ENCODE measurements at regions not wholly inside any gene's neighbourhood (a gene's known extent, or its start where the extent isn't known, plus 50 kb on each side); places are given as distances from the start of the nearest gene placed in this dataset.

GRCh38 chr2:12037301-12037700, 290.9 kb downstream of the LPIN1 start:
- no peak for DNase-seq
- Histone ChIP-seq H3K9me3 (no peaks in the 10 kb centered on the region), H3K4me1 (no peaks in the 10 kb centered on the region), H3K27ac (no peak overlapping the region), H3K4me3 (no peak overlapping the region), H3K36me3 (no peaks in the 10 kb centered on the region), H3K27me3 (no peaks in the 10 kb centered on the region)
- no peak for ATAC-seq
- no CpG with 5 or more reads among the region's 2 CpGs for WGBS (ENCODE audit: insufficient coverage, low coverage, low lambda C conversion rate, missing lambda C conversion rate)
- intact Hi-C loops (cut with DNase I), result no loop called here
- no peak for TF ChIP-seq POLR2A (IDR thresholded peaks at IDR 0.05)
- TF ChIP-seq CTCF (IDR thresholded peaks at IDR 0.05), result no peak

- WGBS (ENCODE audit: insufficient coverage, low coverage, low lambda C conversion rate, missing lambda C conversion rate), result 84% methylated on average over 5 of the region's 6 CpGs
- H3K4me3 ChIP-seq, result no peak overlapping the region
- no peaks in the 10 kb centered on the region for H3K27me3 ChIP-seq
These were observed 294.8 kb downstream of the LPIN1 start for GRCh38 chr2:12041236-12041635.

GRCh38 chr2:12043131-12043530, 296.7 kb downstream of the LPIN1 start:
- TF ChIP-seq POLR2A (IDR thresholded peaks at IDR 0.05), result no peak
- no peak for TF ChIP-seq CTCF (IDR thresholded peaks at IDR 0.05)
- 55% methylated on average over 2 of the region's 2 CpGs for WGBS (ENCODE audit: insufficient coverage, low coverage, low lambda C conversion rate, missing lambda C conversion rate)
- DNase-seq, result no peak

More at GRCh38 chr2:12041236-12041635, 294.8 kb downstream of the LPIN1 start:
- no peak for DNase-seq
- Histone ChIP-seq H3K4me1 (no peaks in the 10 kb centered on the region), H3K9me3 (no peaks in the 10 kb centered on the region), H3K36me3 (no peaks in the 10 kb centered on the region), H3K27ac (no peak overlapping the region)
- intact Hi-C loops (cut with DNase I), result no loop called here
- TF ChIP-seq POLR2A (IDR thresholded peaks at IDR 0.05), result no peak
- no peak for TF ChIP-seq CTCF (IDR thresholded peaks at IDR 0.05)
- no peak for ATAC-seq

GRCh38 chr2:12044857-12045256, 298.4 kb downstream of the LPIN1 start:
- DNase-seq, result no peak
- Histone ChIP-seq H3K4me1 (no peaks in the 10 kb centered on the region), H3K36me3 (no peaks in the 10 kb centered on the region), H3K27me3 (no peaks in the 10 kb centered on the region), H3K4me3 (no peak overlapping the region), H3K9me3 (no peaks in the 10 kb centered on the region), H3K27ac (no peak overlapping the region)
- intact Hi-C loops (cut with DNase I), result no loop called here
- no peak for TF ChIP-seq POLR2A (IDR thresholded peaks at IDR 0.05)
- TF ChIP-seq CTCF (IDR thresholded peaks at IDR 0.05), result no peak
- WGBS (ENCODE audit: insufficient coverage, low coverage, low lambda C conversion rate, missing lambda C conversion rate), result 67% methylated on average over 5 of the region's 8 CpGs
- peak in 1 of 4 donors; percentile 18 for ATAC-seq

More at GRCh38 chr2:12043131-12043530, 296.7 kb downstream of the LPIN1 start:
- ATAC-seq, result no peak
- Histone ChIP-seq H3K27me3 (no peaks in the 10 kb centered on the region), H3K27ac (no peak overlapping the region), H3K4me1 (no peaks in the 10 kb centered on the region), H3K9me3 (no peaks in the 10 kb centered on the region), H3K4me3 (no peak overlapping the region), H3K36me3 (no peaks in the 10 kb centered on the region)
- intact Hi-C loops (cut with DNase I), result no loop called here

- H3K27me3 ChIP-seq, result no peaks in the 10 kb centered on the region
- intact Hi-C loops (cut with DNase I), result no loop called here
- DNase-seq, result no peak
These were observed 299.4 kb downstream of the LPIN1 start for GRCh38 chr2:12045864-12046291.

More at GRCh38 chr2:12045864-12046291, 299.4 kb downstream of the LPIN1 start:
- no peaks in the 10 kb centered on the region for H3K36me3 ChIP-seq
- H3K27ac ChIP-seq, result no peak overlapping the region
- no peak for ATAC-seq
- no peaks in the 10 kb centered on the region for H3K9me3 ChIP-seq
- no peaks in the 10 kb centered on the region for H3K4me1 ChIP-seq
- 76% methylated on average over 9 of the region's 9 CpGs for WGBS (ENCODE audit: insufficient coverage, low coverage, low lambda C conversion rate, missing lambda C conversion rate)
- no peak for TF ChIP-seq POLR2A (IDR thresholded peaks at IDR 0.05)
- no peak for TF ChIP-seq CTCF (IDR thresholded peaks at IDR 0.05)
- H3K4me3 ChIP-seq, result no peak overlapping the region

All from right lobe of liver (tissue), 6 donors.